GM18951 (cell line): ENCODE measurements at regions not wholly inside any gene's neighbourhood (a gene's known extent, or its start where the extent isn't known, plus 50 kb on each side); places are given as distances from the start of the nearest gene placed in this dataset.
"Not testable (repeated sequence)": the region's sequence is repeated elsewhere in the genome, so short reads cannot be mapped to it uniquely, and the experiment has no call there.

Source experiments
- POLR2A ChIP-seq: IDR thresholded peaks from 4 replicates; pipeline ENCODE4 v1.6.1; 2011; ENCODE audit warnings: mild to moderate bottlenecking; ENCODE audit not compliant: insufficient read length, insufficient read depth; ENCODE audit errors: extremely low read depth
- in situ Hi-C: fragments of 300-500 bp; cut with MboI; formaldehyde crosslinking; loops from one replicate; pipeline ENCODE4 v1.12.0; 2022; ENCODE audit warnings: low sequenced_read_pairs, mixed read lengths, inconsistent platforms; ENCODE audit not compliant: unreplicated experiment

DNA sequence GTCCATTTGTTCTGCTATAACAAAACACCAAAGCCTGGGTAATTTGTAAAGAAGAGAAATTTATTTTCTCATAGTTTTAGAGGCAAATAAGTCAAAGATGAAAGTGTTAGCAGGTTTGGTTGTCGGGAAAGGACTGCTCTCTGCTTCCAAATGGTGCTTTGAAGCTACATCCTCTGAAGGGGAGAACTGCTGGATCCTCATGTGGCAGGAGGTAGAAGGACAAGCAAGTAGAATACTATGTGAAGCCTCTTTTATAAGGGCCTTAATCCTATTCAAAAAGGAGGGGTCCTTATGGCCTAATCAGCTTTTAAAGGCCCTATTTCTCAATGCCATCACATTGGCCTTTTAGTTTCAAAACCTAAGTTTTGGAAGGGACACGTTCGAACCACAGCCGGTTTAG is 826.0 kb upstream of the EPHA7 start:
- in situ Hi-C loops = no loop called here
- TF ChIP-seq POLR2A = no peak

- TF ChIP-seq POLR2A = no peak
- in situ Hi-C loops = no loop called here
These were observed 819.5 kb upstream of the EPHA7 start for GRCh38 chr6:94238868-94239267.

DNA sequence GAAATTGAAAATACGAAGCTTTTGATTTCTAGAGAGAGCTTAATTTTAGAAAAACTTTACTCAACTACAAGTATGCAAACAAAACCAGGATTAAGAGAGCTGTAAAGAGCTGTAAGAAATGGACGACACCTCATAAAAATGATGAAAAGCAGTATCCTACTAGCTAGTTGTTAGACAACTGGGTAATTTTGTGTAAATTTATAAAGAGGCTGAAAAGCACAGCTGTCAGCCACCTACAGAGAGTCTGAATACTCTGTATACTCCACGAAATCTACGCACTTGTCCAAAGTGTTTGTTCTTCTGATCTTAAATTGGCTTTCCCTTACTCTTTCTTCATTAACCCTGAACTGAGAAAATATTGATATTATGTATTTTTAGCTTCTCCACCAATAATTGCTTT is 808.4 kb upstream of the EPHA7 start:
- in situ Hi-C loops = no loop called here

GRCh38 chr6:94217836-94218235 is 798.5 kb upstream of the EPHA7 start:
- in situ Hi-C loops = no loop called here
- TF ChIP-seq POLR2A = no peak

More for the DNA sequence above, 808.4 kb upstream of the EPHA7 start:
- no peak for TF ChIP-seq POLR2A

- in situ Hi-C loops = no loop called here
- TF ChIP-seq POLR2A = no peak
These were observed 796.2 kb upstream of the EPHA7 start for GRCh38 chr6:94215552-94215951.

DNA sequence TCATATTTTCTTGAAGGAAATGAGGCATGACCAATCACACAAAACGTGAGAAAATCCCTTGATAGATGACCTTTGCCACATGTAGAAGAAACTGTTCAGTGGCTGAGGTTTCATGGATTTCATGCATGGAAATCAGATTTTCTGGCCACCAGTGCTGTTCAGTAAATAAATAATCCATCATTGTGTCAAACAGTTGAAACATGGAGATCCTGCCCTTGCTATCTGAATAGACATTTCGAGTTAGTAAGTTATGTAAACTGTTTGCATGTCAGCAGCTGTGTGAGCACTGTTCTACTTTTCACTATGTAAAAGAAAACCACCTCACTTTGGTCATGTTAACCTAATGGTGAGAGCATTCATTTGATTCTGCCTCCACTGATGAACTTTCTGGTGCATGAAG is 793.9 kb upstream of the EPHA7 start:
- in situ Hi-C loops = no loop called here
- TF ChIP-seq POLR2A = no peak

- TF ChIP-seq POLR2A = no peak
- in situ Hi-C loops = no loop called here
These were observed 777.5 kb upstream of the EPHA7 start for GRCh38 chr6:94196891-94197290.

GRCh38 chr6:94190030-94190429 is 770.7 kb upstream of the EPHA7 start:
- in situ Hi-C loops = no loop called here
- no peak for TF ChIP-seq POLR2A

DNA sequence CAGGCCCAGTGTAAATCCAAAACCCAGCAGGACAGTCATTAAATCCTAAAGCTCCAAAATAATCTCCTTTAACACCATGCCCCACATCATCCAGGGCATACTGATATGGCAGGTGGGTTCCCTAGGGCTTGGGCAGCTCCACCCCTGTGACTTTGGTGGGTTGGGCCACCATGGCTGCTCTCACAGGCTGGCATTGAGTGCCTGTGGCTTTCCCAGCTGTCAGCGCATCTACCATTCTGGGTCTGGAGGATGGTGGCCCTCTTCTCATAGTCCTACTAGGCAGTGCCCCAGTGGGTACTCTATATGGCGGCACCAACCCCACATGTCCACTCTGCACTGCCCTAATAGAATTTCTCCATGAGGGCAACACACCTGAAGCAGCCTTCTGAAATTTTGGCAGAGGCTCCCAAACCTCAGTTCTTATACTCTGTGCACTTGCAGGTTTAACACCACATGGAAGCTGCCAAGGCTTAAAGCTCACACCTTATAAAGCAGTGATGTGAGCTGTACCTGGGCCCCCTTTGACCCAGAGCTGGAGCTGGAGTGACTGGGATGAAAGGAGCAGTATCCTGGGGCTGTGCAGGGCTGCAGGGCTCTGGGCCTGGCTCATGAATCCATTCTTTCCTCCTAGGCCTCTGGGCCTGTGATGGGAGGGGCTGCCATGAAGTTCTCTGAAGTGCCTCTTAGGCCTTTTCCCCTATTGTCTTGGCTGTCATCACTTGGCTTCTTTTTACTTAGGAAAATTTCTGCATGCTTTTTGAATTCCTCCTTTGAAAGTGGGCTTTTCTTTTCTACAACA is 765.5 kb upstream of the EPHA7 start:
- in situ Hi-C loops = no loop called here
- TF ChIP-seq POLR2A = no peak

GRCh38 chr6:94177429-94177828 is 758.1 kb upstream of the EPHA7 start:
- TF ChIP-seq POLR2A = no peak
- in situ Hi-C loops = no loop called here

DNA sequence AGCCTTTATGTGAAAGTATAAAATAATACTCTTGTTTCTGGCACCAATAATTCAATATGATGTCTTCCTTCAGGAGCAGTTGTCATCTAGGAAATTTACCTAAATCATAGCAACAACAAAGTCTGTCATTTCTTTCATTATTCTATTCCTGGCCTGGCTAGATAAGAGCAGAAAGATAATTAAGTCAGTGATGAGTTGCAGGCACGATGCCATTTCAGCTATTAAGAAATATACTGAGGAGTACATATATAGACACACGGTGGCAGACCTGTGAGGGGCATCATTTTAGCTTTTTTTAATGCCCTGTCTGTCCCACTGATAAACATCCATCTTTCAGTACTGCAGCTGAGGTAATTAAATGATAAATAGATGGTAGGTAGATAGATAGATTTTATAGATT is 756.1 kb upstream of the EPHA7 start:
- in situ Hi-C loops = no loop called here

DNA sequence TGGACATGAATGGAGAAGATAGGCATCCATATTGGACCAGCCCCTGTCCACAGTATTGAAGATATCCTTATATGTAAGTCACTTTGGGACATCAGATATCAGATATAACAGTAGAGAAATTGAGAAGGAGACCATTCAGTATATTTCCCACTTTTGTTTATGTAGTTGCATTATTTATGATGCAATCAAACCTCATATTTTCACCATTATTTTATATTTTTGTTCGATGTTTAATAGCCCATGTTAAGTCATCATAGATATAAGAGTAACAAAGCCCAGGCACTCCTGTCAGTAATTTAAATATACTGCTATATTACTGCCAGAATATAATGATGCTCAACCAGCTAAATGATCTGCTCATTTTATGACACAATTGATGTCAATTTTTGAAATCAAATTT is 744.5 kb upstream of the EPHA7 start:
- no peak for TF ChIP-seq POLR2A
- in situ Hi-C loops = no loop called here

More for the DNA sequence above, 756.1 kb upstream of the EPHA7 start:
- no peak for TF ChIP-seq POLR2A

DNA sequence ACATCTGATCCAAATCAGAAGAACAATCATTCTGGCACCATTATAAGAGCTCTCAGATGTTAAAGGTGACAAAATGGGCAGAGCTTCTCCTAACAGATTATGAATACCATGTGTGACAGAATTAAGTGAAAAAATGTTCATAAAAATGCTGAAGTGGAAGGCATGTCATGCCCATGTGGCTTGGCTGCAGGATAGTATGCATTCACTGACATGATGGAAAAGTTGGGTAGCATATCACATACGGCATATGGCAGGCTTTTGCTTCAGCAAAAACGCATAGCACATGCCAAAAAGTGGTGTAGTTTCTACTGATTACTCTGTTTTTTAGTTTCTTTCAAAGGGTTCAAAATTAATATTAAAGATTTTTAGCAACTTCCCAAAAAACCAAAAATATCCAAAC is 731.5 kb upstream of the EPHA7 start:
- TF ChIP-seq POLR2A = no peak

GRCh38 chr6:94144807-94145206 is 725.4 kb upstream of the EPHA7 start:
- TF ChIP-seq POLR2A = no peak
- in situ Hi-C loops = no loop called here

More for the DNA sequence above, 731.5 kb upstream of the EPHA7 start:
- in situ Hi-C loops = no loop called here

DNA sequence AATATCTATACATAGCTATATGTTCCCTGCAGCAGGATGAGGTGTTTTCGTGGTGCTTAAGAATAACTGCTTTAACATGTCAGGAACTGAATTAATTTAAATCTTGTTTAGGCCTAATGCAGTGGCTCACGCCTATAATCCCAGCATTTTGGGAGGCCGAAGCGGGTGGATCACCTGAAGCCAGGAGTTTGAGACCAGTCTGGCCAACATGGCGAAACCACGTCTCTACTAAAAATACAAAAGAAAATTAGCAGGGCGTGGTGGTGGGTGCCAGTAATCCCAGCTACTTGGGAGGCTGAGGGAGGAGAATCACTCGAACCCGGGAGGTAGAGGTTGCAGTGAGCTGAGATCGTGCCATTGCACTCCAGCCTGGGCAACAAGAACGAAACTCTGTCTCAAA is 717.8 kb upstream of the EPHA7 start:
- in situ Hi-C loops = not testable (repeated sequence)
